Transverse colon (tissue), 4 donors: ENCODE measurements at regions not wholly inside any gene's neighbourhood (a gene's known extent, or its start where the extent isn't known, plus 50 kb on each side); places are given as distances from the start of the nearest gene placed in this dataset.

Source experiments
- DNase-seq: peaks from one replicate; pipeline ENCODE4 v3.0.0-alpha.2; 2019
- H3K27ac ChIP-seq, 4 donors: fragments of 200-600 bp; sonication (generic); 2 replicates each; pipeline ENCODE4 v1.5.1; 2016 to 2018; ENCODE audit warnings: inconsistent platforms in 4 of 4
- H3K27me3 ChIP-seq: fragments of 200-600 bp; sonication (generic); 2 replicates; pipeline ENCODE4 v1.5.1; 2017; ENCODE audit warnings: inconsistent platforms
- H3K36me3 ChIP-seq, 4 donors: fragments of 200-600 bp; sonication (generic); 2 replicates each; pipeline ENCODE4 v1.5.1; 2017 to 2019; ENCODE audit warnings: inconsistent platforms in 4 of 4
- H3K4me1 ChIP-seq, 4 donors: fragments of 200-600 bp; sonication (generic); 2 replicates each; pipeline ENCODE4 v1.5.1; 2017 to 2020; ENCODE audit warnings: inconsistent platforms in 4 of 4
- H3K4me3 ChIP-seq, 4 donors: fragments of 200-600 bp; sonication (generic); 1 replicate in 1 of 4; 2 replicates in 3 of 4; pipeline versions ENCODE4 v1.5.1 to v1.6.1; 2017 to 2019; ENCODE audit warnings: inconsistent platforms in 4 of 4
- H3K9me3 ChIP-seq, 2 donors: fragments of 200-600 bp; sonication (generic); 2 replicates each; pipeline ENCODE4 v1.5.1; 2017 to 2019; ENCODE audit warnings: inconsistent platforms in 2 of 2
- CTCF ChIP-seq, 5 experiments: fragments of 200-600 bp in 3 of 5; fragments of 450-650 bp in 2 of 5; sonication (generic) in 3 of 5; IDR thresholded peaks; 1 replicate in 2 of 5; 2 replicates in 3 of 5; pipeline ENCODE4 v1.5.1; 2016 to 2017; ENCODE audit warnings: antibody characterized with exemption in 5 of 5, inconsistent platforms in 3 of 5, mild to moderate bottlenecking in 2 of 5, moderate library complexity in 1 of 5
- EP300 ChIP-seq: sonication (generic); formaldehyde crosslinking; IDR thresholded peaks from one replicate; pipeline ENCODE4 v1.6.1; 2017; ENCODE audit warnings: antibody characterized with exemption, low read depth
- POLR2A ChIP-seq: fragments of 450-650 bp; IDR thresholded peaks from one replicate; pipeline ENCODE4 v1.6.1; 2016; ENCODE audit warnings: antibody characterized with exemption, mild to moderate bottlenecking, moderate library complexity
- POLR2AphosphoS5 ChIP-seq, 3 donors: sonication (generic); formaldehyde crosslinking; IDR thresholded peaks; one replicate each; pipeline ENCODE4 v1.6.1; 2016; ENCODE audit warnings: antibody characterized with exemption in 3 of 3
- WGBS, 2 donors: methylation state at CpG; one replicate each; pipeline ENCODE4 v1.1.5; 2018; ENCODE audit warnings: low coverage in 1 of 2; 5-methylcytosine and 5-hydroxymethylcytosine counted together
- in situ Hi-C, 4 donors: fragments of 200-750 bp; cut with MboI; loops; one replicate each; pipeline versions ENCODE4 v1.15.0 to v1.15.1; 2017; ENCODE audit warnings: low sequenced_read_pairs in 3 of 4, low pct_ligation_motif_present in 1 of 4, low pct_unique_long_range_greater_than_20kb in 1 of 4
- intact Hi-C: fragments of 100-400 bp; cut with DNase I; formaldehyde crosslinking; loops from one replicate; pipeline ENCODE4 v1.15.1; 2023; ENCODE audit warnings: low total_unique reads

DNA sequence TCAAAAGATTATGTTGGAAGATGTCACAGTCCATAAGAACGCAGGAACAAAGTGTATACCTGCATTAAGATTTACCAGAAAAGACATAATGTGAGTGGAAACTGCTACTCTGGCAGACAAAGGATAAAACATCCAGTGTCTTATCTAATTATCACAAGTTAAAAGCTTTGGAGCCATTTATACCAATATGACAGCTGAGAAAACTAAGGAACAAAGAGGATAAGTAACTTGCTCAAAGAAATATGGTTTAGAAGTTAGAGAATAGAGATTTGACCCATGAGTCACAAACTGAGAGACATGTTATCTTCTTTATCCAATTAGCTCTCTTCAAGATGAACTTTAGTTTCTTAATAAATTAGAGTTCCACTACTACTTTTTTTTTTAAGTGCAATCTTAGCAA is 1473.7 kb downstream of the OTOL1 start:
- in situ Hi-C loops = no loop called here

DNA sequence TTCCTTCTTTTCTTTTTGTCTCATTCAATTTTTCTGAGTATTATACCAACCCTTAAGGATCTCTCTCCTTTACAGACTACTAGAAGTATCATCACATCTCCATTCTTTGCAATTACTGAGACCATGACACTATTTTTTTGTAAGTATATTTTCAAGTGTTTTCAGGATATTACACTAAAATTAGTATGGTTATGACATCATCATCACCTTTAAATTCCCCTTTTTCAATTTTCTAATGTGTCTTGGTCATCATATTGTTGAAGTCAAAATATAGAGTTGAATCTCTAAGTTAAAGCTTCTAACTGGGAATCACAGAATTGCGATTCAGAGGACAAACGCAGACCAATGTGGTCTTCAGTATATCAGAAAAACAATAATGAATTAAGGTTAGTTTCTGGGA is 1475.1 kb downstream of the OTOL1 start:
- no peak overlapping the region for H3K4me3 ChIP-seq
- H3K9me3 ChIP-seq = no peaks in the 10 kb centered on the region
- intact Hi-C loops = no loop called here
- no peaks in the 10 kb centered on the region for H3K36me3 ChIP-seq
- in situ Hi-C loops = no loop called here
- TF ChIP-seq POLR2A (no peak), POLR2AphosphoS5 (IDR thresholded peaks at IDR 0.05) (no peak), CTCF (IDR thresholded peaks at IDR 0.05) (no peak), EP300 (no peak)
- DNase-seq = no peak
- H3K27ac ChIP-seq = no peak overlapping the region
- WGBS, 2 donors = 90 to 92% methylated on average over 2 of the region's 2 CpGs
- H3K27me3 ChIP-seq = no peaks in the 10 kb centered on the region
- no peaks in the 10 kb centered on the region for H3K4me1 ChIP-seq

More for the DNA sequence above, 1473.7 kb downstream of the OTOL1 start:
- no peak overlapping the region for H3K4me3 ChIP-seq
- 79 to 90% methylated on average over 1 of the region's 1 CpG for WGBS, 2 donors
- H3K36me3 ChIP-seq = no peaks in the 10 kb centered on the region
- intact Hi-C loops = no loop called here
- TF ChIP-seq POLR2AphosphoS5 (IDR thresholded peaks at IDR 0.05) (no peak), EP300 (no peak), CTCF (IDR thresholded peaks at IDR 0.05) (no peak), POLR2A (no peak)
- no peak for DNase-seq
- no peak overlapping the region for H3K27ac ChIP-seq
- H3K9me3 ChIP-seq = no peaks in the 10 kb centered on the region
- H3K4me1 ChIP-seq = no peaks in the 10 kb centered on the region
- no peaks in the 10 kb centered on the region for H3K27me3 ChIP-seq

DNA sequence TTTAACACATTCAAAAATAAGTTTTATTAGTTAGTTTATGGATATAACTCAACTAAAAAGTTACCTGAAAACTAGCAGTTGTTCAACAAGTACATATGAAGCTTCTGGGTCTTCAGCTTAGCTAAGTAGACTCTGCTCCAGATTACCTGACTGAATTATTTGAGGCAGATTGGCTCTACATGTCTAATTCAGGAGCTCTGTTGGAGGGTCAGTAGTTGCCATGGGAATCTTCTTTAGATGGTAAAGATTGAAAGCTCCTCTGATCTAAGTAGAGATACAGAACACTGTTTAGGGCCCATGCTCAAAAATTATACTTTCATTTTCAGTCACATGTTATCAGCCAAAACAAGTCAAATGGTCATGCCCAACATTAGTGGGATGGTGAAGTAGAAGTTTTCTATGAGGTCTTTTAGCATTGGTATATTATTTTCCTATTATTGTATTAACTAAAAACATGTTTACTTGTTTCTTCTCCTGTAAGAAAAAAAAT is 1476.9 kb downstream of the OTOL1 start:
- no peak overlapping the region for H3K4me3 ChIP-seq
- no peak overlapping the region for H3K27ac ChIP-seq
- no peaks in the 10 kb centered on the region for H3K27me3 ChIP-seq
- no peaks in the 10 kb centered on the region for H3K9me3 ChIP-seq
- no peaks in the 10 kb centered on the region for H3K4me1 ChIP-seq
- no peak for TF ChIP-seq POLR2AphosphoS5 (IDR thresholded peaks at IDR 0.05)
- TF ChIP-seq EP300 = no peak
- no peak for TF ChIP-seq CTCF (IDR thresholded peaks at IDR 0.05)
- no peak for TF ChIP-seq POLR2A
- no peaks in the 10 kb centered on the region for H3K36me3 ChIP-seq
- in situ Hi-C loops (no loop called here), intact Hi-C loops (no loop called here)
- DNase-seq = no peak

DNA sequence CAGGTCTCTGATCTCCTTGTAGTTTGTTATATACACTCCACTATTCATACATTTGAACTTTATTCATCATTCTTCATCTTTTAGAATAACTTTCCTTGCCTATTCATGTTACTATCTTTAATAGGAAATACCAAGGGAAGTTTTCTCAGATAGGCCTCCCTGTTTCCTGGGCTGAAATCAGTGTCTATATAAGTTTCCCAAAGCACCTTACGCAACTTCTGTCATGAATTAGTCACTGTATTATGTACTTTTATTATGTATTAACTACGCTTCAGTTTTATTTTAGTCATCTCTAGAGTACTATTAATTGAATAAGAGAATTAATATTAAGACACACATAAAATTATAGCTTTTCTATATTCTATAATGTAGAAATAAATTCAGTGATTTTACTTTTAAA is 1481.5 kb downstream of the OTOL1 start:
- Histone ChIP-seq H3K27me3 (no peaks in the 10 kb centered on the region), H3K4me3 (no peak overlapping the region), H3K27ac (no peak overlapping the region), H3K36me3 (no peaks in the 10 kb centered on the region), H3K4me1 (no peaks in the 10 kb centered on the region), H3K9me3 (no peaks in the 10 kb centered on the region)
- intact Hi-C loops (no loop called here), in situ Hi-C loops (no loop called here)
- no peak for DNase-seq
- 40 to 87% methylated on average over 2 of the region's 2 CpGs for WGBS, 2 donors
- TF ChIP-seq POLR2AphosphoS5 (IDR thresholded peaks at IDR 0.05) = no peak
- TF ChIP-seq CTCF (IDR thresholded peaks at IDR 0.05) = no peak
- no peak for TF ChIP-seq POLR2A
- TF ChIP-seq EP300 = no peak
